NCI-H524 treated with DMSO at 0.1 percent for 48 hours (cell line): ENCODE measurements at regions not wholly inside any gene's neighbourhood (a gene's known extent, or its start where the extent isn't known, plus 50 kb on each side); places are given as distances from the start of the nearest gene placed in this dataset.

Experiments
- DNase-seq: peaks from one replicate; lab custom pipeline; 2025; lab: John Stamatoyannopoulos, UW

- no peak for DNase-seq
These were observed 418.5 kb upstream of the MEF2C start for GRCh38 chr5:89301321-89302025.

DNA sequence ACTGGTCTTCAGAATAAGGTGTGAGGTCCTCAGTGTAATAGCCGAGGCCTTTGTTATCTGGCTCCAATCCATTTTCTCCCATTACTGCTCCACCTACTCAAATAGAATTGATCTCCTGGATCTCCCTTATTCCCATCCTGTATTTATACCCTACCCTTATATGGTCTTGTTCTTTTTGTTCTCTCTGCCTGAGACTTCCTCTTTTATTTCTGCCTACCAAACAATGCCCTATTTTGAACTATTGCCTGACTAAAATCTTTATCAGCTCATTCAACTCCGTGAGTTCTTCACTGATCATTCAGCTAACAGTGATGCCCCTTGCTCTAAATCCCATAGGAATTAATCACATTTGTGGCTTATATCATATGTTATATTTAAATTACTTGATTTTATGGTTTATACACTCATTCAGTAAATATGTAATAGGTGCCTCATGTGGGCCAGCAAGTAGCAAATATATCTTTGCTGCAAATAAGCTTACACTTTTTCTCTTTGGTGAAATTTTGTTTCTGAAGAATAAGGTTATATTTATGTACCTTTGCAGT is 417.5 kb upstream of the MEF2C start:
- no peak for DNase-seq

DNA sequence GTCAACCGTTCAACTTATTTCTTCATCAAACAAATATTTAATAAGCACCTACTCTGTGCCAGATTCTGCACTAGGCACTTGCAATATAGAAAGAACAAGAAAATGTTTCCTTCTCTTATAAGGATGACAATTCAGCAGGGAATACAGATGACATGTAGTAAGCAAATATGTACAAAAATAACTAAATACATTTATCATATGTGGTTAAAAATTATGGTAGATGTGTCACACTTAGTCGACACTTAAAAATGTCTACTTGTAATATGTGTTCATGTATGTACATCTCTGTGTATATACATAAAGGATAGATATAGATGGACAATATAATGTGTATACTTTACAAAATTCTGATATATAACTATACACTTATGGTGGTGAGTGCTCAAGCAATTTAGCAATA is 417.0 kb upstream of the MEF2C start:
- DNase-seq = no peak

GRCh38 chr5:89297066-89297465 is 414.1 kb upstream of the MEF2C start:
- no peak for DNase-seq

DNA sequence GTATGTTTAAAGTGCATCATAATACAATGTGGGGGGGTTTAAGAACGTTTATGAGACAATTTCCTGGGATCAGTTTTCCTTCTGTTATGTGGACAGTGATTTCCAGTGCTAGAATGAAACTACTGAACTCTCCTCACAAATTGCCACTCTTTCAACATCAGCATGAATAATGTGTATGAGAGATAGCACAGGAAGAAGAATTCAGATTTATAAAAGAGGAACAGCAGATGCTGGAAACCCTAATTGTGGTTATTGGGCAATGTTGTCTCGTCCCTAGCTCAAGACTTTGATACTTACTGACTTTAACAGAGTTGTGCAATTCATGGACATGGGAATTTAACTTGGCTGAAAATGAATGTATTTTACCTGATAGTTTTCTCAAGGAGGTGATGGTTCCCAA is 410.8 kb upstream of the MEF2C start:
- no peak for DNase-seq

GRCh38 chr5:89292487-89292886 is 409.5 kb upstream of the MEF2C start:
- DNase-seq = no peak

- DNase-seq = no peak
These were observed 406.6 kb upstream of the MEF2C start for GRCh38 chr5:89289604-89290003.

DNA sequence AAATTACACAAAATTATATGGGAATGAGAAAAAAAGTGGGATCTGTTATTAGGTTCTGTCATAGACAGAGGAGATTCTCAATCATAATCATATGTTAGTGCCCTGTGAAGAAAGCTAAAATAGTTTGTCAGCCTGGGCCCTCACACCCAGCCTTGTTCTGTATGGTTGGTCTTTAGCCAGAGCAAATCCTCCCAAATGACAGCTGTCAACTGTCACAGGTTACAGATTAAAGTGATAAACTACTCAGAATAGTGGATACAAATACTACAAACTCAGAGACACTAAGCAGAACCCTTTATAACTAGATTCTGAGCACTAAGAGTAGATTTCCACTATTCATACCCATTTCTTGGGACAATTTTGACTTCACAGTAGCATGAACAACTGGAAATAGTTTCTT is 405.0 kb upstream of the MEF2C start:
- no peak for DNase-seq

DNA sequence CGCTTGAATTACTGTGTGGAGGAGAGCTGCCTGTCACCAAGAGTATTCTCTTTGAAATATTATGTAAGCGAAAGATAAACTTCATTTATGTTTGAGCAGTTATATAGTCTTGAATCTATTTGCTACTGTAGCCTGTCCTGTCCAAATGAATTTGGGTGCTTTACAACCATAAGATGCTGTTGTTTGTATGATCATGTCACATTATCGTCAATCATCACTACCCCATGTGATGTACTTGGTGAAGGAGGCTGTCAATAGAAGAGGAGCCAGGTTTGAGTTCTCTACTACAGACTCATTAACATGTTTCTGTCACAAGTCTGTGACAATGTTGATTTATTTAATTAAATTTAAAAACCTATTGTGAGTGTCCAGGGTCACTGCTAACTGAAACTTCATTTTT is 403.3 kb upstream of the MEF2C start:
- no peak for DNase-seq

- no peak for DNase-seq
These were observed 400.9 kb upstream of the MEF2C start for GRCh38 chr5:89283728-89284493.

DNA sequence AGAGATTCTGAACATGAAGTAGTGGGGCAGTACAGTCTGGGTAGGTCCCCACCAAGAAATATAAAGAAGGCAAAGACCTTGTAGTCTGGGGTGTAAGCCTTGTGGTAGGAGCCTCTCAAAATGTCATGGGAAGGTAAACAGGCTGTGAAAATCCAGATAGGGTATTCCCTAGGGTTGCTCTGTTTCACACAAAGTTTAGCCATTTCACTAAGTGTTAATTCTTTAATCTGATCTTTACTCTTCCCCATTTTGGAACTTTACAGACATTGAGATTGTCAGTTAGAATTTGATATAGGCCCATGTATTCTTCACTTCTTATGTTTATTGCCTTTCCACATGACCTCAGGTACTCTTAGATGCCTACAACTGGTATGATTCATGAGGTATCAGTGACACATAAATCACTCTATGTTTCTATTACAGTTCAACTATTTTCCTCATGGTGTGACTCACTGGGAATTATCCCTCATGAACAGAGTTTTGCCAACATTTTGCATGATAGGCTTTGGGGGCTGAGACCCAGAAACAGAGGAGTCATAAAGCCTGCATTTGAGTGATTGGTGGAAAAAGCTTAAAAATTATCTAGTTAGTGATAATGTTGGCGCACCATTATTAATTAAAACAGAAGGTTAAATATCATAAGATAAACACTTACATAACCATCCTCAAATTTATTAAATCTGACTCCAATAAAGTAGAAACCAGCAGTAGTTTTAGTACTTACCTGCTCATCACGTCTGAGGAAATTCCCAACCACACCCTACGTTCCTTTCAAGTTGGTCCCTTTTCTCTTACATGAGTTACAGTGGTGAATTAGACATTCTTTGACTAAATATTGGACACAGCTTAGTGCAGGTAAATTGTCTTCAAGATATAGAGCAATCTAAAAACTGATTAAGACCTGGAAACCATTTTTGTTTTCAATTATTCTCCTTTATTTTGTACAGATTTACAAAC is 399.8 kb upstream of the MEF2C start:
- no peak for DNase-seq

DNA sequence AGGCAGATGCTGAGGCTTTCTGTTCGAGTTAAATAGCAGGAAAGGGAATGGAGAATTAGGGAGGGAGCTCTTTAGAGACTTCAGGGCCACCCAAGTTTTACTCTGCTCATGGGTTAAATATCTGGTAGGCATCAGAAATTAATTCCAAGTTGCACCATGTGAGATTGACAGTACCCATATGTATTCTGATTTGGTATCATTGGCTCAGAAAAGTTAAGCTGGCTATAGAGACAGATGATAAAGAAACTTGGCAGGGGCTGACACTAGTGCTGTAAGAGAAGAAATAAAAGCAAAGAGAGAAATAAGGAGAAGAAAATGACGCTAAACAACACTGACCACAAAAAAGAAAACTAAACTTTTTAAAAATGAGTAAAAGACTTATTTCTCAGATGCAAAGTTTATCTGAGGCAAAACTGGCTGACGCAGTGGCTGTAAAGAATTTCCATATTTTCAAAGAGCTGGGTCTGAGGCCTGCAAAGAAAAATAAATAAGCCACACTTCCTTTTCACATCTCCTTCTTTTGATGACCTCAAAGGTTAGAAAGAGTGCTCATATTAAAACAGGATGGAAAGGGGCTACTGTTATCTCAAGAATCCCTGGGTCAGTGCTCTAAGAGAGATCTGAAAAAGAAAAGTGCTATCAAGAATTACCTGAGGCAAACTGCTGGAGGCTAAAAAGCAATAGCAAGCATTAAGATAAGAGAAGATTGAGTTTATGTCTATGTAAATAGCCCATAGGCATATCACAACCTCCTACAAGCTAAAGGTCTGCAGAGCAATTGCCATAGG is 399.0 kb upstream of the MEF2C start:
- DNase-seq = no peak

DNA sequence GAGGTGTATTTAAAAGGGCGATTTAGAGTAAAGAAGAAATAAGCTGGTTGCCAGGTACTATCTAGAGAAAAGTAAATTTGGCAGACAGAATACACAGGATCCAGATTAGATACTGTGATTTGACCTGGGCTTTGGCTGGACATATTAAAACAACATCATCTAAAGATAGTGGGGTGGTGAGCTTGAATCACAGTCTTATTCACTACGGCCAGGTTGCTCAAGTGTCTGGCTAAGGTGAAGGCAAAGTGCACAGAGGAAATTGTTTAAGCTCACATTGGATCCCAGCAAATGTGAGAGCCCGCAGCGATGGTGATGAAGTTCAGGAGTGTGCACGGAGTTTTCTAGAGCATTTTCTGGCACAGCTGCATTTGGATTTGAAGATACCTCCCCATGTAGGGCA is 398.2 kb upstream of the MEF2C start:
- no peak for DNase-seq

GRCh38 chr5:89280103-89281037 is 397.4 kb upstream of the MEF2C start:
- DNase-seq = peak; percentile 33

DNA sequence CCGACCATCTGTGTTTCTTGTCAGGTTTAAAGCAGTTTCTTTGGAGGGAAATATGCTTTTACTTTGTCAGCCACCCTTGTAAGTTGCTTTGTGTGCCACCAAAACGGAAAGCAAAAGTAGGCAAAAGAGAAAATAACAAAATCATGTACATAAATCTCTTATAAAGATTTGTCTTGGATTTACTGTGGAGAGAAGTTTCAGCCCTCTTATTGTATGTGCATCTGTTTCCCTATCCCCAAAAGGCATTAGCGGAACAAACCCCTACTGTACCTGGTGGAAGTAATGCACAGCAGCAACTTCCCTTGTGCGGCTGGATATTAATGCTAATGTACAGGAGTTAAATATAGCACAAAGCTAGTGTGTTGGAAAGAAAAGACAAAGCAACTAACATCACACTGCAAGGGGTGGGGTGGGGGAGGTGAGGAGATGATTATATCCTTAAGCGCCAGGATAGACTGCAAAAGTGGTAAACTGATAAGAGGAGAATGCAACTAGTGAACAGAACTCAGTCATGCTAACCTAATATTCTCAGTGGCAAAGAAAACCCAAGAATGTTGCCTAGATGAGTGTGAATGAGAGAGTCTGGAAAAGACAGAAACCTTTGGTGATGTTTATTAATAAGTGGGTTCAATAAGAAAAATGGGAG is 396.5 kb upstream of the MEF2C start:
- DNase-seq = no peak

DNA sequence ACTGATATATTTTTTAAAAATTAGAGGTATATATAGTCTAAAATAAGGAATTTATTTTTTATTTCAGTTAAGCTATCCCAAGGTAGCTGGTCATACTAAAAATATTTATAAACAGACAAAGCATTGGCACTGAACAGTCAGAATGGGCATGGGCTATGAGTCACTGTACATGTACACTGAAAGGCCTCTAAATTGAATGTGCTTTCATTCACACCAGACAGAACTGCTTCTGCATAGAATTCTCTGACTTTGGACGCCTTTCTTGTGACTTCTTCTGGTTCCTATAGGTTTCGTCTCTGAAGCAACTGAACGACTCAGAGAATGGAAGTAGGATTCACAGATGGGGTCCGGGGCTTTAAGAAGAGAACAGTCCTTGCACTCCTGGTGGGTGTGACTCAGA is 394.8 kb upstream of the MEF2C start:
- DNase-seq = no peak

DNA sequence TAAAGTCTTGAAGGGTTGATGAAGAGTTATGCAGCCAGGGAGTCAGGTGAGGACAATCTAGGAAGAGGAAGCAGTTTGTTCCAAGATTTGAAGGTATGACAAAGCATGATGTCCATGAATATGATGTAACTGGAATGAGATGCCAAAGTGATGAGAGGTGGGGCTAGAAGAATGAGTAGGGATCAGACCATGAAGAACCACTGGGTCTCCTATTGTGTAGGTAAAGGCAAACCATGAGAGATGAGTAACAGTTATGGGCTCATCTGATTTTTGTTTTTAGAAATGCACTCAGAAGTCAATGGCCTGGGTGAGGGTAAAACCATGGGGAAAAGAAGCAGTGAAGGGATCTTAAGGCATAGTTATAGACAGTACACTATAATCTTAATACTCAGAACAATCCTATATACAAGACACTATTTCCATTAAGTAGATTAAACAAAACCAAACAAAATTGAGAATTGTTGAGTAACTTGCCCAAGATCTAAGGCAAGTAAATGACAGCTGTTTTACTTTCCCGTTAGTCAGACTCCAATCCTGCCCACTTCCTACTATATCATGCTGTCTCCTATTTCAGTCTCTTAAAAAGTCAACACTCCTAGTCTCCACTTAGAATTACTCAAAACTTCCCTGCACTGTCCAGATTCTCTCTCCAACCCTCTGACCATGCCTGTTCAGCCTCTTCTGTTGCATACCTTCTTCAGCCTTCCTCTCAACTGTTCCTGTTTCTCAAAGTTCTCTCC is 393.8 kb upstream of the MEF2C start:
- DNase-seq = no peak

DNA sequence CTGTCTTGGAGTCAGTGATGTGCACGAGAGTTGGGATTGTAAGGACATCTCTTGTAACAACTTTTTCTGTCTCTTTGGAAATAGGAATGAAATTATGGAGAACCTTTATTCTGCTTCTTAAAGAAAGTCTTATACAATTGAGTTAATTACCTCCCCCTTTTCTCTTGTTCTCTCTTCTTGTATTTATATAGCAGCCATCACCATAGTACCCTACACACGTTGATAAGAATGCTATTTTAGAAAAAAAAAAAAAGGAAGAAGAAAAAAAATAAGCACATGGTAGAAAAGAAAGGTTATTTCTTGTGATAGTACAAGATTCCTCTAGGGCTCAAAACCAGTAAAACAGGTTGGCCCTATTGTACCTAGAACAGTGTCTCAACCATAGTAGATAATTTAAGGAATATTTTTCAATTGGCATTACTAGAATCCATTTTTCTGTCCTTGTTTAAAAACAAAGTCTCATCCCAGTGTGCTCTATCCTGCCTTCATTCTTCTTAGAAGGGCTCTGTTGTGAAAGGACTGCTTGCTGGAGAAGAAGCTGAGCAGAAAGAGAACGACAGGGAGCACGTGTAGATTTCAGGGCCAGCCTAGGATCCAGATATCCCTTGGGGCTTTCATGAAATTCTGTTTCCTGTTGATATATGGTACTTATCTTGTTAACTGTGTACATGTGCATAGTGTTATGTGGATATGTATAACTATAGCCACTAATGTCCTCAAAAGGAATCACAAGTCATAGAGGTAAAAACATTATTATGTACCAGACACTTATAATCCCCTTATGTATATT is 392.3 kb upstream of the MEF2C start:
- no peak for DNase-seq
